ENCODE measurements at regions not wholly inside any gene's neighbourhood (a gene's known extent, or its start where the extent isn't known, plus 50 kb on each side); places are given as distances from the start of the nearest gene placed in this dataset.

DNA sequence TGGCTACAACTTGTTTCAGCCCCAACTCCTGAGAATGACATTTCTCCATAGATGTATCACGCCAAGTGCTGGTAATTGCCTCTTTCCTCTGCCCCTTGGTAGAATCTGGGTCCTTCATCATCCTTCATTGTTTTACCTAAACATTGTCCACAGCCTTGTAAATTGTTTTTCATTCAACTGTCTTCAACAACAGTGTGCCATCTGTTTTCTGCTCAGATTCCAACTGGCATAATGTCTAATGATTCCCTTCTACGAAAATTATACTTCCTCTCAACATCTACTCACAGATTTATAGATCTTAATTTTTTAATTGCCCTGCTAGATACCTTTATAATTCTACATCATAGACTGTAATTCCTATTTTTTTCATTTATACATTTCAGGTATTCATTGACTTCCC, 226.9 kb downstream of the TPRG1 start:
- DNase-seq (ENCODE audit: extremely low read depth, low read depth), result no peak

DNA sequence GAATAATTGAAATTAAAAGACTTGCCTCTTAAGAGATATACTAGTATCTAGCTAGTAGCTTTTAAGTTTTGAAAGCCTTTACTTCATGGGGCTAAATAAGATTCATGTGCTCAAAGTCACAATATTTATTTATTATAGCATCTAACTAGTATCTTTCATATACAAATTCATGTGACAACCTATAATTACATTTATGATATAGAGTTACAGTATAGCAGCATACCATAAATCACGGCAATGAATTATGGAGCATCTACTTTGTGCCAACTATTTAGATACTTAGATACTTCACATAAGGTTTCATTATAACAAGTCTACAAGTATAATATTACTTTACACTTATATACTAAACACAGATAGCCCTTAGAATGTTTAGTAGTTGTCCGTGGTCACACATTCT, 229.4 kb downstream of the TPRG1 start:
- DNase-seq (ENCODE audit: extremely low read depth, low read depth), result no peak
- TF ChIP-seq, protein P1, sequence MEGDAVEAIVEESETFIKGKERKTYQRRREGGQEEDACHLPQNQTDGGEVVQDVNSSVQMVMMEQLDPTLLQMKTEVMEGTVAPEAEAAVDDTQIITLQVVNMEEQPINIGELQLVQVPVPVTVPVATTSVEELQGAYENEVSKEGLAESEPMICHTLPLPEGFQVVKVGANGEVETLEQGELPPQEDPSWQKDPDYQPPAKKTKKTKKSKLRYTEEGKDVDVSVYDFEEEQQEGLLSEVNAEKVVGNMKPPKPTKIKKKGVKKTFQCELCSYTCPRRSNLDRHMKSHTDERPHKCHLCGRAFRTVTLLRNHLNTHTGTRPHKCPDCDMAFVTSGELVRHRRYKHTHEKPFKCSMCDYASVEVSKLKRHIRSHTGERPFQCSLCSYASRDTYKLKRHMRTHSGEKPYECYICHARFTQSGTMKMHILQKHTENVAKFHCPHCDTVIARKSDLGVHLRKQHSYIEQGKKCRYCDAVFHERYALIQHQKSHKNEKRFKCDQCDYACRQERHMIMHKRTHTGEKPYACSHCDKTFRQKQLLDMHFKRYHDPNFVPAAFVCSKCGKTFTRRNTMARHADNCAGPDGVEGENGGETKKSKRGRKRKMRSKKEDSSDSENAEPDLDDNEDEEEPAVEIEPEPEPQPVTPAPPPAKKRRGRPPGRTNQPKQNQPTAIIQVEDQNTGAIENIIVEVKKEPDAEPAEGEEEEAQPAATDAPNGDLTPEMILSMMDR (IDR thresholded peaks at IDR 0.05; ENCODE audit: low read depth, low read length), result no peak

More for the DNA sequence above, 226.9 kb downstream of the TPRG1 start:
- TF ChIP-seq, protein P1 (IDR thresholded peaks at IDR 0.05; ENCODE audit: low read depth, low read length), result no peak

DNA sequence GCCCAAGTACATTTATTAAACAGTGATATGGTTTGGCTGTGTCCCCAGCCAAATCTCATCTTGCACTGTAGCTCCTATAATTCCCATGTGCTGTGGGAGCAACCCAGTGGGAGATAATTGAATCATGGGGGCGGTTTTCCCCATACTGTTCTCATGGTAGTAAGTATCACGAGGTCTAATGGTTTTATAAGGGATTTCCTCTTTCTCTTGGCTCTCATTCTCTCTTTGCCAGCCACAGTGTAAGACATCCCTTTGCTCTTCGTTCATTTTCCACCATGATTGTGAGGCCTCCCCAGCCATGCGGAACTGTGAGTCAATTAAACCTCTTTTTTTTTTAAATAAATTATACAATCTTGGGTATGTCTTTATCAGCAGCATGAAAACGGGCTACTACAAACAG, 228.0 kb upstream of the TP63 start:
- no peak for DNase-seq (ENCODE audit: extremely low read depth, low read depth)
- TF ChIP-seq, protein P1 (IDR thresholded peaks at IDR 0.05; ENCODE audit: low read depth, low read length), result no peak

DNA sequence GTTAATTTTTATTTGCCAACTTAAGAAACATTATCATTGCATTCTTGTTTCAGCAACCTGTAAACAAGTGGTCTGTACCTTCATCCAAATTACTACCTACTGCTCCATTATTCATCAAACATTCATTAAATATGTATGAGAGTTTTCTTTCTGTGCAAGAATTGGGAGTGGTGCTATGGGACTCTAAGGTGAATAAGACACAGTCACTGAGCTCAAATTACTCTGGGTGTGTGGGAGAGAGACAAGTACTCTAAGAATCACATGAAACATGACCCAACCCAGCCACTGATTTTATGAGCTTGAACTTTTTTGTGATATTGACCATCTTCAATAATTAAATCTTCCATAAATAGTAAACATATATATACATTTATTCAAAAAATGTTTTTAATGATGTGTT, 227.2 kb upstream of the TP63 start:
- DNase-seq (ENCODE audit: extremely low read depth, low read depth), result no peak
- TF ChIP-seq, protein P1 (IDR thresholded peaks at IDR 0.05; ENCODE audit: low read depth, low read length), result no peak

DNA sequence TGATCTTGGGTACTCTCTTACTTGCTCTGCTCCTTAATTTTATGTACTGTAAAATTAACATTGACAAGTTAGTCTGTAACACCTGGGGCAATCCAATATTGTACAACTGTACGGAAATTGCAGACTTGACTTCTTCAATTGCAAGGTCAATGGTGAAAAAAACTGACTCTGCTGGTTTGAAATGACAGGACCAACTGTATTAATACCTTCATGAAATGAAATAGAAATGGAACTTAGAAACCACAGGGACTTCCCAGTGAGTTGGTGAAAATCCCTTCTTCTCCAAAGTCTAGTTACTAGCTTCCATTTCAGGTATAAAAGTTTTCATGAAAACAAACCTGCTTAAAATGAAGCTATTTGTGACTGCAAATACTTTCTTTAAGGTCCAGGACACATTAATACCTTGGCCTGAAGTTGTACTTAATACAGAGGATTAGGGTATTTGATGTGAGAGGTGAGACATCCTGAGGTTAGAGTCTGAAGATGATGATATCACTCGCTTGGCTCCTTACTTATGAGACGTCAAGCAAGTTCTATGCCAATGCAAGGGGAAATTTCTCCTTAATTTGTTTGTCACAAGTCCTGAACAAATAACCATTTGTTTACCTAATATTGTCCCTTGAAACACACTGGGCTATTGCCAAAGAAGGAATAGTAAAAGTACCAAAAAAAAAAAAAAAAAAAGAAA, 226.2 kb upstream of the TP63 start:
- TF ChIP-seq, protein P1 (IDR thresholded peaks at IDR 0.05; ENCODE audit: low read depth, low read length), result no peak
- DNase-seq (ENCODE audit: extremely low read depth, low read depth), result no peak

DNA sequence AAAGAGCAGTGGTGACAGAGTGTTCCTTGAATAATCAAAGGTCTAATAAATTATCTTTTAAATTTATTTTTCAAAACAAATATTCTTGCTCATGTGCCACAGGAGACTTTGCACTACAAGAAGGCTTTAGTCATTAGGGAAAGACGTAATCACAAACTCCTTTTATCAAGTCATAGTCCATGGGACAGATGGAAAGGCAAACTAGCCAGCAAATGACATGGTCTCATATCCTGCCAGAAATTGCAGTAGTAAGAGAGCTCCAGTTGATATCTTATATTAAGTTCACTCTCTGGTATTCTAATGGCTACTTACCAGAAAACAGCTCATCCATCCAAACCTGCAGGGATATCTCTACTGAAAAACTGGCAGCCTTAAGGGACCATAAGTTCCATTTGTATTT, 225.0 kb upstream of the TP63 start:
- DNase-seq (ENCODE audit: extremely low read depth, low read depth), result no peak
- TF ChIP-seq, protein P1 (IDR thresholded peaks at IDR 0.05; ENCODE audit: low read depth, low read length), result no peak

DNA sequence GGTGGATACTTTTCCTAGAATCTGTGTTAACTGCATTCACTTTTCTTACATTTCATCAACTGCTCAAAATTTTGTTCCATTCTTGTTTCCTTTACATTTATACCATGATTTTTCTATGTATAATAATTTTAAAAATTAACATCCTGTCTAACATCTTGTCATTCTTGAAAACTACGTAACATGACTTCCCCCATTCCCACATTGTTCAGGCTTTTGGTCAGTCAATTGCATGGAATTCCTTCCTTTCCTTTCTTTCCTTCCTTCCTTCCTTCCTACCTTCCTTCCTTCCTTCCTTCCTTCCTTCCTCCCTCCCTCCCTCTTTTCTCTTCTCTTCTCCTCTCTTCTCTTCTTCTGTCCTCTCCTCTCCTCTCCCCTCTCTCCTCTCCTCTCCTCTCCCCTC, 220.7 kb upstream of the TP63 start:
- DNase-seq (ENCODE audit: extremely low read depth, low read depth), result no peak
- TF ChIP-seq, protein P1 (IDR thresholded peaks at IDR 0.05; ENCODE audit: low read depth, low read length), result no peak
